ENCODE measurements at regions not wholly inside any gene's neighbourhood (a gene's known extent, or its start where the extent isn't known, plus 50 kb on each side); places are given as distances from the start of the nearest gene placed in this dataset.

GRCh38 chr7:115085421-115085820 lies 163.5 kb downstream of the MDFIC start:
- no peak for TF ChIP-seq CTCF (IDR thresholded peaks at IDR 0.05)
- no peak for TF ChIP-seq POLR2A (IDR thresholded peaks at IDR 0.05)

Measured in esophagus squamous epithelium (tissue), 4 donors.